Esophagus (tissue), 2 donors: ENCODE measurements at regions not wholly inside any gene's neighbourhood (a gene's known extent, or its start where the extent isn't known, plus 50 kb on each side); places are given as distances from the start of the nearest gene placed in this dataset.

ENCODE experiments used
- H3K27ac ChIP-seq, 2 donors: one replicate each; pipeline ENCODE4 v1.5.1; 2013; ENCODE audit warnings: low read depth in 2 of 2, mild to moderate bottlenecking in 2 of 2, inconsistent platforms in 1 of 2, low read length in 1 of 2, moderate library complexity in 1 of 2
- H3K27me3 ChIP-seq, 2 donors: one replicate each; pipeline ENCODE4 v1.6.1; 2013; ENCODE audit warnings: low read length in 2 of 2, control low read depth in 1 of 2, mild to moderate bottlenecking in 1 of 2; ENCODE audit not compliant: insufficient read depth in 2 of 2, control insufficient read depth in 1 of 2
- H3K36me3 ChIP-seq, 2 donors: one replicate each; pipeline ENCODE4 v1.6.1; 2013; ENCODE audit warnings: low read length in 1 of 2; ENCODE audit not compliant: control insufficient read depth in 2 of 2, insufficient read depth in 2 of 2
- H3K4me1 ChIP-seq, 2 donors: one replicate each; pipeline ENCODE4 v1.6.1; 2013; ENCODE audit warnings: low read length in 1 of 2; ENCODE audit not compliant: control insufficient read depth in 2 of 2, insufficient read depth in 2 of 2
- H3K4me3 ChIP-seq, 2 donors: one replicate each; pipeline ENCODE4 v1.5.1; 2013; ENCODE audit warnings: low read length in 2 of 2, mild to moderate bottlenecking in 2 of 2, low read depth in 1 of 2, moderate library complexity in 1 of 2
- H3K9me3 ChIP-seq, 2 donors: one replicate each; pipeline ENCODE4 v1.6.1; 2013; ENCODE audit warnings: mild to moderate bottlenecking in 2 of 2, low read depth in 1 of 2, low read length in 1 of 2, moderate library complexity in 1 of 2; ENCODE audit not compliant: control insufficient read depth in 2 of 2, insufficient read depth in 1 of 2
- WGBS, 2 donors: extraction: QIAGEN DNeasy Blood & Tissue Kit; methylation state at CpG; one replicate each; pipeline ENCODE4 v1.1.7; 2013; 5-methylcytosine and 5-hydroxymethylcytosine counted together
- donor health status: healthy with polysubstance abuse.
- donor health status: Bipolar disorder and iron deficiency.

- H3K27me3 ChIP-seq, result no peaks in the 10 kb centered on the region
- H3K4me3 ChIP-seq, result no peak overlapping the region
- peaks cover 8 to 10% of the 10 kb centered on the region in 2 donors for H3K4me1 ChIP-seq
- H3K27ac ChIP-seq, result no peak overlapping the region
- 61 to 79% methylated on average over 10 of the region's 10 CpGs for WGBS, 2 donors
- no peaks in the 10 kb centered on the region for H3K9me3 ChIP-seq
- H3K36me3 ChIP-seq, result no peaks in the 10 kb centered on the region
These were observed 92.2 kb upstream of the TRIM2 start for GRCh38 chr4:153112041-153112441.

GRCh38 chr4:153113061-153113837 is 91.0 kb upstream of the TRIM2 start:
- WGBS, 2 donors, result 87 to 91% methylated on average over 8 of the region's 8 CpGs
- H3K9me3 ChIP-seq, result no peaks in the 10 kb centered on the region
- no peak overlapping the region for H3K4me3 ChIP-seq
- H3K27me3 ChIP-seq, result no peaks in the 10 kb centered on the region
- no peaks in the 10 kb centered on the region for H3K36me3 ChIP-seq
- H3K27ac ChIP-seq, result no peak overlapping the region
- peaks cover 7 to 10% of the 10 kb centered on the region in 2 donors for H3K4me1 ChIP-seq

DNA sequence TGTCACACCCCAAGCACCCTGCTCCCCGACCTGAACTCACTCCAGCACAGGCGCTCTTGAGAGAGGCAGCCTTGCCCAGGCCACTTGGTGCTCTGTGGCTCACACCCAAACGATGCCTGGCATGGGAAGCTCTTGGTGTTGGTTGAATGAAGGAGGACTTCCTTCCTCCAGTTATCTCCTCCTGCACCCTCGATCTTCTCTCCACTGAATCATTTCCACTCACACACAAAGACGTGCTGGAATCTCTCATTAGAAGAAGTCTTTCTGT is 90.5 kb upstream of the TRIM2 start:
- Histone ChIP-seq H3K4me1 (peaks cover 7 to 10% of the 10 kb centered on the region in 2 donors), H3K9me3 (no peaks in the 10 kb centered on the region), H3K36me3 (no peaks in the 10 kb centered on the region), H3K27me3 (no peaks in the 10 kb centered on the region), H3K4me3 (no peak overlapping the region), H3K27ac (no peak overlapping the region)
- WGBS, 2 donors, result 73 to 77% methylated on average over 5 of the region's 5 CpGs

- no peaks in the 10 kb centered on the region for H3K9me3 ChIP-seq
- H3K4me1 ChIP-seq, result peaks cover 7 to 10% of the 10 kb centered on the region in 2 donors
- peak overlapping the region in 1 of 2 donors; percentile 57 for H3K27ac ChIP-seq
- H3K4me3 ChIP-seq, result no peak overlapping the region
- no peaks in the 10 kb centered on the region for H3K36me3 ChIP-seq
- no peaks in the 10 kb centered on the region for H3K27me3 ChIP-seq
- WGBS, 2 donors, result 53 to 60% methylated on average over 11 of the region's 11 CpGs
These were observed 89.4 kb upstream of the TRIM2 start for GRCh38 chr4:153114771-153115321.

DNA sequence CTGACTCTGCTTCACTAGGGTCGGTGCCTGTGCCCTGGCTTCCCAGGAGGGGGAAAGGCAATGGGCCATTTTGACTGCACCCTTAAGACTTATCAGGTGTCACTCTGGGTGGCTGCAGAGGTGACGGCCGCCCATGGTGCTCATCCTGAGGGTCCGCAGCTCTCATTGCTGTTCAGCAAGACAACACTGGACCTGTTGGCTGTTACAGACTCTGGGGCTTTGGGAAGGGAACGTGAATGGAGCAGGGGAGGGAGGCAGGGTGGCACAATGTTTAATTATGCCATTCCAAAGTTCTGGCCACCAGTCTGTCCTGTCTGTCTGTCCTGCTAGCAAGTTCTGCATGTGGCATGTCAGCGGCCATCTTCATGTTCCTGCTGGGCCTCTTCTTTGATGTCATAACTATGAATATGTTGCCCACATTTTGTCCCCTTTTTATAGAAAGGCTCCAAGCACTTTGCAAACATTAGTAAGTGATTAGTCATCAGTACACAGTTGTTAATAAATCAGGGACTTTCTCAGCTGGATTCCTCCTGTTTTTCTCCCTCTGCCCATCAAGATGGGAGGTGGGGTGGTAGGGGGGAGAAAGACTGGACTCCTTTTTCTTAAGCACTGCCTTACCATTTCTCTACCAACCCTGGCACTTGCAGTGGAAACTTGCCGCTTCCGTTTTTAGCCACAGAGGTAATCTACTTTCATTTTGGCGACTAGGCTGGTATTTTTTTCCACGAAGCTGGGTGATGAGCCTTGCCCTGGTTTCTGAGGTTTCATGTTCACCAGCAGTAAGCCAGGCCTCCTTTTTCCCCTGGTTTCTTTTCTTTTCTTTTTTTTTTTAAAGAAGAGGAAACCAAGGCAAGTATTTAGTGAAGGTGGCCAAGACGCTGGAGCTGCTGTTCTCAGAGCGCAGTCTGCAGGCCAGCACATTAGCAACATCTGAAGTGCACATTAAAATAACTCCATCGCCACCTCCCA is 88.6 kb upstream of the TRIM2 start:
- Histone ChIP-seq H3K4me1 (peaks cover 7 to 10% of the 10 kb centered on the region in 2 donors), H3K27me3 (no peaks in the 10 kb centered on the region), H3K9me3 (no peaks in the 10 kb centered on the region), H3K36me3 (no peaks in the 10 kb centered on the region), H3K4me3 (peak overlapping the region in 1 of 2 donors; percentile 40), H3K27ac (peak overlapping the region; percentile 5 to 70)
- WGBS, 2 donors, result 42 to 48% methylated on average over 13 of the region's 13 CpGs

DNA sequence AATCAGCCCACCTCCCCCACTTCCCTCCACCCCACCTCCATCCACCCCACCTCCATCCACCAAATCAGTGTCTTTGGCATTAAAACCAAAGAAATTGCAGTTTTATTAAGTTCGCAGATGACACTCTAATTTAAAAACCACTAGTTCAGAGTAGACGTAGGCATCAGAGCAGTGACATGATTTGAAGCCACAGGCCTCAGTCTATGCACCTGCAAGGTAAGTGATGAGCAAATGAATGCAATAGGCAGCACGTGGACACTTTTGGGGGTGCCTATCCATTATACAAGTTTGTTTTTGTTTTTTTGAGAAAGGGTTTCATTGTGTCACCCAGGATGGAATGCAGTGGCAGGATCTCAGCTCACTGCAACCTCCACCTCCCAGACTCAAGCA is 88.0 kb upstream of the TRIM2 start:
- no peaks in the 10 kb centered on the region for H3K9me3 ChIP-seq
- H3K36me3 ChIP-seq, result no peaks in the 10 kb centered on the region
- peaks cover 7 to 10% of the 10 kb centered on the region in 2 donors for H3K4me1 ChIP-seq
- H3K27me3 ChIP-seq, result no peaks in the 10 kb centered on the region
- H3K27ac ChIP-seq, result peak overlapping the region in 1 of 2 donors; percentile 7
- WGBS, 2 donors, result 71 to 79% methylated on average over 3 of the region's 3 CpGs
- H3K4me3 ChIP-seq, result no peak overlapping the region

DNA sequence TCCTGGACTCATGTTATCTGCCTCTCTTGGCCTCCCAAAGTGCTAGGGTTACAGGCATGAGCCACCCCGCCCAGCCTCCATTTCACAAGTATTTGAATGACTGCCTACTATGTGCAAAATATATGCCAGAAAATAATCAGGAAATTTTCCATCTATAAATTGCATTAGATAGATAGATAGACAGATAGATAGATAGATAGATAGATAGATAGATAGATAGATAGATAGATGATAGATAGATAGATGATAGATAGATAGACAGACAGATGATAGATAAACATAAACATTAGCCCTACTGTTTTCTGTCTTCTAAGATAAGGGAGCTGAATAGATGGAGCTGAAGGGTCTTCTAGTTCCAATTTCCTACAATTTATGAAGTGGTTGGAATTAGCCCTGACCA is 87.4 kb upstream of the TRIM2 start:
- Histone ChIP-seq H3K27ac (no peak overlapping the region), H3K4me3 (no peak overlapping the region), H3K36me3 (no peaks in the 10 kb centered on the region), H3K4me1 (peaks cover 7 to 10% of the 10 kb centered on the region in 2 donors), H3K27me3 (no peaks in the 10 kb centered on the region), H3K9me3 (no peaks in the 10 kb centered on the region)
- 91 to 92% methylated on average over 1 of the region's 1 CpG for WGBS, 2 donors

- no peak overlapping the region for H3K27ac ChIP-seq
- H3K36me3 ChIP-seq, result no peaks in the 10 kb centered on the region
- 82 to 84% methylated on average over 5 of the region's 5 CpGs for WGBS, 2 donors
These were observed 86.7 kb upstream of the TRIM2 start for GRCh38 chr4:153117554-153117953.

DNA sequence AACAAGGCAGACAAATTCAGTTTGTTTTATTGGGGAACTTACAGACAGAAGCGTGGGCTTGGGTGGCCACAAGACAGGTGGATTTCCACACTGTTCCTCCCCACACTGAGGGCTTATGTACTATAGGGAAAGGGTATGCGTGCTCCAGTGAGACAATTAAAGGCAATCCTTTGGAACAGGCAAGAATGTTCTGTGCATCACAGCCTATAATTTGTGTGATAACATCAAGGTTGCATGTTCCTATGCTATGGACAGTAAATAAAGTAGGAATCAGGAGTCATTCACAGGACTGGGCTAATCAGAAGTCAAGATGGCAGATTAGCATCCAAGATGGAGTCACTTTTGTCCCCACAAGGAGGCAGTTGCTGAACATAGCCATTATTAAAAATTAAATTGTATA is 84.6 kb upstream of the TRIM2 start:
- Histone ChIP-seq H3K4me1 (peaks cover 5 to 6% of the 10 kb centered on the region in 2 donors), H3K9me3 (no peaks in the 10 kb centered on the region)
- 92 to 95% methylated on average over 2 of the region's 2 CpGs for WGBS, 2 donors

More at GRCh38 chr4:153117554-153117953, 86.7 kb upstream of the TRIM2 start:
- Histone ChIP-seq H3K27me3 (no peaks in the 10 kb centered on the region), H3K4me1 (peaks cover 5 to 6% of the 10 kb centered on the region in 2 donors), H3K4me3 (no peak overlapping the region), H3K9me3 (no peaks in the 10 kb centered on the region)

More for the DNA sequence above, 84.6 kb upstream of the TRIM2 start:
- Histone ChIP-seq H3K27ac (no peak overlapping the region), H3K4me3 (no peak overlapping the region), H3K36me3 (no peaks in the 10 kb centered on the region), H3K27me3 (no peaks in the 10 kb centered on the region)
